HG02973 (cell line): ENCODE measurements at regions not wholly inside any gene's neighbourhood (a gene's known extent, or its start where the extent isn't known, plus 50 kb on each side); places are given as distances from the start of the nearest gene placed in this dataset.
A peak's percentile ranks its signal among the peaks of the same experiment; 100 is the strongest.

Source experiments
- ATAC-seq: cut with Tn5 transposase; IDR thresholded peaks from one replicate; pipeline ENCODE4 v1.9.1; 2021; ENCODE audit warnings: moderate library complexity; ENCODE audit not compliant: unreplicated experiment

DNA sequence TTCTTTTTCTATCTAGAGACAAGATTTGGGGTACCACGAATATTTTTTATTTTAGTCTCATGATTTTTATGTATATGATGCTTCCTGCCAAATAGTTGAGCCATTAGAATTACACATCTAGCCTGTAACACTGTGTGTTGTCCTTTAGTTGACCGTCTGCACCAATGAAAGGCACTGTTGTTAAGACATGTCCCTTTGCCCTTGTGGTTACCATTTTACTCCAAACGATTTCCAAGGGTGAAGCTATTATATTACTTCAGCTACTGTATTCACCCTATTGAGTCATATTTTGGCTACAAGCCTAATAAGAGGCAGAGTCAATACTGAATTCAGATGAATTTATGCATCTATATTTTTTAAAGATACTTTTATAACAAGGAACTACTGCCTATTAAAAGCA is 207.6 kb downstream of the CETN3 start:
- ATAC-seq = no peak

DNA sequence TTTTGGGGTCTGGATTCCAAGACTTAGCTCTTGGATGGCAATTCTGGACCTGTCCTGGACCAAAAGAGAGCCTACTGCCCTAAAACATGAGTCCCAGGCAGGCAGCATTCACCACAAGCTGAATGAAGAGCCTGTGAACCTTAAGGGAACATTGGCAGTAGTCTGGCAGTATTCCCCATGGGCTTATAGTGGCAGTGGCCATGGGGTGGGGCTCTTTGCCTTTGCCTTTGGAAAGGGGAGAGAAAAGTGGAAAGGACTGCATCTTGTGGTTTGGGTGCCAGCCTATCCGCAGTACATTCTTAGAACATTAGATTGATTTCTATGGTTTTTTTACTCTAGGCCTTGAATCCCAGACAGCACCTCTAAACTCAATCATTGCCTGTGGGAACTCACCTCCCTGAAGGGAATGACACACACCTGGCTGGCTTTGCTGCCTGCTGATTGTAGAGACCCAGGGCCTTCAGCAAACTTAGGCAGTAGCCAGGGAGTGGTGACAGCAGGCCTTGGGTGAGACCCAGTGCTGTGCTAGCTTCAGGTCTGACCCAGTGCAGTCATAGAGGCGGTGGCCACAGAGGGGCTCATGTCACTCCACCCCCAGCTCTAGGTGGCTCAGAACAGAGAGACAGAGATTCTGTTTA is 216.3 kb downstream of the CETN3 start:
- ATAC-seq = no peak

DNA sequence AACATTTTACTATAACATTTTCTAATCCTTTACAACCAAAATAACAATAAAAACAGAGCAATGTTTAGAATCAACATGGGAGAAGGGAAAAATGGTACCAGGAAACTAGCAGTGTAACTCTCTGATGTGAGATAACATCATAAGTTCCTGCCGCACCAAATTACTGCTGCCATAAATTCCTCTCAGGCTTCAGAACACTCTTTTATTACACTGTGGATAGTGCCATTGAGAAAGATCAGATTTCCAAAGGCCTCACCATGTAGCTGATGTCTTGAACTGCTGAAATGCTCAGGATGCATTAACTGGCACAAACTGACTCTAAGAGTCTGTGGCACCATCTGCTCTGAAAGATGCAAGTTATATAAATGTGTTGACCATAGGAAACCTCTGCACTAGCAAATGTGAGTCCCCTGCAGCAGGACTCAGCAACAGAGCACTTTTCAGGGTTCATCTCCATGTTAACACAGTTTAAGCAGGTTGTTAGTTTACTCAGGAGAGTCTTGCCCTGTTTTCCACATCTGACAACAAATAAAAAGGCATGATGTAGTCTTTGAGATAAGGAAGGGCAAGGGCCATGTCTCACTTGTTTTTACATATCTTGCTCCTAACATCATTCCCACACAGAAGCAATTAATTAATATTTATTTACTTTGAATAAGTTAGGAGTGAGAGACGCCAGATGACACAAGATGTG is 218.1 kb downstream of the CETN3 start:
- no peak for ATAC-seq

DNA sequence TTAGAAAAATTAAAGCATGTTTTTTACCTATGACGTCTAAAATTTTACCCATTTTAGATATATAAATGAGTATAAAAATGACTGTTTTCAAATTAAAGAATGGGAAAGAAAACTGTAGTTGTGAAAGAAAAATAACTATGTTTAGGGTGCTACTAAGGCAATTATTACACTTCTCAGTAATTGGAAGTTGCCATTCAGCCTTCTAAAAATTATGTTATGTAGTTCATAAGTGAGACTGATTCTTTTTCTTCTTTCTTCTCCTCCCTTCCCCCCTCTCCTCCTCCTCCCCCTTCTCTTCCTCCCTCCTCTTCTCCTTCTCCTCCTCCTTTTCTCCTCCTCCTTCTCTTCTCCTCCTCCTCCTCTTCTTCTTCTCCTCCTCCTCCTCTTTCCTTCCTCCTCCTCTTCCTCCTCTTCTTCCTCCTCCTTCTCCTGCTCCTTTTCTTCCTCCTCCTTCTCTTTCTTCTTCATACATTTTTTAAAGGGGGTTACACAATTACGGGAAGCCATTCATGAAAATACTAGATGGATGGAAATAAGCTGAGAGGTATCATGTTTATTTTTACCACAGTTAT is 223.6 kb downstream of the CETN3 start:
- ATAC-seq = no peak

DNA sequence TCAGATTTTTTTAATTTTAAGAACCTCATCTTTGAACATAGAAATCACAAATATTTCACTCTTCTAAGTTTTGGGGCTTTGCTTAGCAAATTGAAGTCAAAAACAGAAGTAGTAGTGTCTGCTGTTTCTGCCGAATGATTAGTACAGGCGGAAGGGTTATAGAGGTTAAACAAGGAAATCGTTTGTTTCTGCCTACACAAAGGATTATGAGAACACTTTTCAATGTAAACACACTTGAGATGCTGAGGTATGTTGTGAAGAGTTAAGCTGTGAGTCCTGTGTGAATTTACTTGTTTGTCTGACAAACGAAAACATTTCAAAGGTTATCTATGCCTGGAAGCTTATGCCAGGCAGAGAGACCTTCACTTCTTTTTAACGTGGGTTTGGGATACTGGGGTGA is 224.8 kb downstream of the CETN3 start:
- ATAC-seq = no peak

DNA sequence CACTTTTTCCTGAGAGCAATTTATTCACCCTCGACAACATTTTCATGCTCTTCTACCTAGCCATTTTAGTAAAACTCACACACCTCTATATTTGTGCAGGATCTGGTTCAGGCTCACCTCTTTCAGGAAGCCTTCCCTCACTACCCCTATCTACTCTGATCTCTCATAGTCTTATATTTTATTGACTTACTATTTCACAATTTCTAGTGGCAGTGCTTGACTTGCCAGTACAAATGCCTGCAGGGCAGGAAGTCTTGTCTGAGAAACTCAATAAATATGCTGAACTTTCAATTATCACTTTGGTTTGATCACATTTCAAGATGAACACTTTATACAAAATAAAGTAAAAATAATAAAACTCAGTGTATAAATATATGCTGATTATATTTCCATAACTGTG is 226.8 kb downstream of the CETN3 start:
- ATAC-seq = no peak

DNA sequence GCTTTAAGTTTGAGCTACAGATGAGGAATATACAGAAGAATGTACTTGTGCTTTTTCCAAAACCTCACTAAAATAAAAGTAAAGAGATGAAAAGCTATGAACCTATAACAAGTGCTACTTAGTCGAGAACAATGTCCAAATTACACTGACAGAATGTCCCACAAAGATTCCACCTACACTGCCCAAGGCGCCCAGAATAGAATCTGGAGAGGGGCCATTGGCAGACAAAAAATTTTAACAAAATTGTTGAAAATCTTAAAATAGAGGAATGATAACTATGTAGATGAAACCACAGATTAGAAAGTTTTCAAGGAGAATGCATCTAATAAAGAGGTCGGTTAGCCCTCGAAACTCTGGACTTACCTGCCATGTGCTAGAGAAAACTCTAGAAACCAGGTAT is 235.3 kb downstream of the CETN3 start:
- no peak for ATAC-seq

DNA sequence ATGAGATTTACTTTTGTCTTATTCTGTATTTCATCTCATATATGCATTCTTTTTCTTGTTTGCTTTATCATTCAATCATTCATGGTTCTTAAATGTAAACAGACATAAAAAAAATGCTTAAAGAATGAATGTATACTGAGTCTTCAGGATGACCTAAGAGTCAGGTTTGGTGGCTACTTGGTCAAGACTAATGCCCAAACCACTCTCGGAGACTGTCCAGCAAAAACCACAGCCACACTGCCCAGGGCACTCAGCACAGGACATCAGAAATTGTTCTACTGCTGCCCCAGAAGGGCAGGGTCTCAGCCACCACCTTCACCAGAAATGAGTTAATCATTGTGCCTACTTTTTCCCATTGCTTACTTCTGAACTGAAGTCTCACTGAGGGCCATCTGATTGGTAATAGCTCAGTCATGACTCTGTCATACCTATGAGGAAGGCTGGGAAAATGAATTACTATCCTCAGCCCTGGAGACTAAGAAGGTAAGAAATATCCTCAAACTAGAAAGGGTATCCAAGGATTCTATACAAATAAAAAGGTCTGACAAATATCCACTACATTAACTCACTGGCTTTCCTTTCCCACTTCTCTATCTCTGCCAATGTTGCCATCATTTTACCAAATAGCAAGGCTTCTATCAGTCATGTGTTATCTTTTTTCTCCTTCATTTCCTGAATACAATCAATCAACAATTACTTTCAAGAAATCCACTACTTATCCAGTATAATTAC is 236.1 kb downstream of the CETN3 start:
- ATAC-seq = no peak

DNA sequence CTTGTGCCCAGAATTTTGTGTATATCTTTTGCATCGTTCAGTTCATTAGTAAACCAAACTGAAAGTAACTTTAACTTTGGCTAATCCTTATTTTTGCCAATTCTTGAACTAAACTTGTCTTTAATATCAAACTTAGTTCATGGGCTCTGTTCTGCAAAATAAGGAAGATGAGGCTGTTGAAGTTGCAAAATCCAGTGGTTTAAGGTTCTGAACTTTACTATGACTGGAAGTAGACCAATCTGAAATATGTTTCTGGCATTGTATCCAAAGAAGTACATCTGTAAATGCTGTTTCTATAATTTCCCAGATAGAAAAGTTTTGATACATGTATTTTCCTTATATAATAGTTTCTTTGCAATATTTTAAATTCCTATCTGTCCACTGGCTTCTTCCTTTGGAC is 238.1 kb downstream of the CETN3 start:
- no peak for ATAC-seq

DNA sequence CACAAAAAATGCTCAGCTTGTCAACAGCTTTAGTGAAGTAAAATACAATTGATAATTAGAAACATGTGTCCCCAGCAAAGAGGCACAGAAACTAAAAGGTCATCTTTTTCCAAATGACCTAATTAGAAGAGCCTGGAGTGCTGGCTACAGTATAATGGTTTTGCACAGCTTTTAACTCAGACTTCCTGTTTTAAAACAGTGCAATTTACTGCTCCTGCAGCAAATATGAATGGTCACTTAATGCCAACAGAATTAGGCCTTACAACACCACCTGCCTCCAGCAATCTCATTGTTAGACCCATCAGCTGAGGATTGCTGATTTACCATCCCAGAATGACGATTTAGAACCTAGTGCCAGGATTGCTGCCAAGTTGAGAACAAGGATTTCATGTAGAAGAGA is 239.3 kb downstream of the CETN3 start:
- no peak for ATAC-seq

DNA sequence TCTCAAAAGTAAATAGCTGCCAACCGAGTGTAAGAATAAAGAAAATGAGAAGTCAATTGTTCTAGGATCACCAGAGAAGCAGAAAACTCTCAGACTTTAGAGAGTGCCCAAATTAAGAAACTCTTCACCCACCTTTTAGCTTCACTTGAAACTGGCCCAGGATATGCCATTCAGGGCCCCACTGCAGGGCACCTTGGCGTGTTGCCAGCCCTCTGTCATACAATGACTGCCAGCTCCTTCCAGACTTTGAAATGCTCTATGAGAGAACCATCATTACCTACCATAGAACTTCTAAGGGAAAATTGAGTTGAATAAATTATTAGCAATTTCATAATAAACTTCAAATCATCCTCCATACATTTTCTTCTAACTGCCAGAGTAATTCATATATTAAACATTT is 240.5 kb downstream of the CETN3 start:
- ATAC-seq = no peak

DNA sequence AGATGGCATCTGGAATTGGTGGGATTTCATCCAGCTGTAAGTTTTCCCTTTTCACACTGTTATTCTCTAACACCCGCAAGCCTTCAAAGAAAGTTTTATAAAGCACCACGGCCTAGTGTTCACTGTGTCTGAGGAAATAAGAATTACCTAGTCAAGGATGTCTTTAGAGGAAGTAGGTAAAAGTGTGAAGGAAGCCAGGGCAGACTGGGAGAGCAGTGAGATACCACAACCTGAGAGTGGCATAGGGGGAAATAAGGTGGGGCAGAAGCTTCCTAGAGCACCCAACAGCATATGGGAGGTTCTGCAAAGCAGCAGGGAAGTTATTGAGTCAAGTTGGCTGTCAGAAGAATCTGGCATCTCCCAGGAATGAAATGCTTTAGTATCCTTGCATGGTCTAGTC is 241.2 kb downstream of the CETN3 start:
- no peak for ATAC-seq

DNA sequence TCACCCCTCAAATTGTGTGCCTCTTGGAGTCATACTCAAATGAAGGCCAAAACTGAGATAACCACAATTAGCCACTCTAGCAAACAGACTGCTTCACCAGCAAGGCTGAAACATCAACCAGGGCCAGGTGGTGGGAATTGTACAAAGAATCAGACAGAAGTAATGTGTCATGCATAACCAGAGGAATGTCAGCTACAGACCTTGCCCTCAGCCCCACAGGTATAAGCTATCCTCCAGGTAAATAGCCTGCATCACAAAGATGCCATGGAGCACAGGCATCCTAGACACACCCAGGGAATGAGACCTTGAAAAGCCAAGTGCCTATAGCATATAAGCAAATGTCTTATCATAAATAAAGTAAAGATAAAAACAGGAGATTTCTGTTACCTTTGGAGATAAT is 242.7 kb downstream of the CETN3 start:
- ATAC-seq = no peak

DNA sequence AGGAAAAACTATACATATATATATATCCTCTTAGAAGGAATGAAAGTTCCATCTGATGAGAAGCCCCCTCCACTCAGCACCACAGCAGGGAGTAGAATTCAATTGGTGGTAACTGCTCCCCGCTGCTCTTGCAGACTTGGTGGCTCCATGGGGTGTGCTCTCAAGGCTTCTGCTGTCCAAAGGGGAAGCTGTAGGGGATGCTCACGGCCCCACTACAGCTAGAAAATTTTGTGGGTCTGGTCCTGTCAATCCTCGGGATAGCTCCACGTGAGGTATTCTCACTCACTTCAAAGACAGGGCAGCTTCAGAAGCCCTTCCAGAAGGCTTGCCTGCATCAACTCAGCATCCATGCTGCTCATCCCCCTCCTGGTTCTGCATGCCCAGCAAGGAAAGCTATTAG is 247.2 kb downstream of the CETN3 start:
- ATAC-seq = no peak

DNA sequence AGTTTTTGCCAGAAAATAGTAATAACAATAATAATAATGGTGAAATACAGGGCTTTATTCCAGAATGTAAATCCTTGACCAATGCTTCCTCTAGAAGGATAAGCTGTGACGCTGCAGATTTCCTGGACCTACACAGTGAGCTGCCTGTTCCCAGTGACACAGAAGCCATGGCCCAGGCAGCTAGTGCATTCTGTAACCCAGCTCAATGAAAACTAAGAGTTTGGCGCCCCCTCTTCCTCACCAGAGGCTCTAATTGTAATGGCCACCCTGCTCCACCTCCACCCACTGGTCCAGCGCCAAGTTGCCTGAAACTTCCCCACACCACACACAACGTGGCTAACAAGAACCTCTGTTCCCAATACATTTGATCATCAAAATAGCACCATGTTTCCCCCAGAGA is 248.1 kb downstream of the CETN3 start:
- ATAC-seq = peak; percentile 46

DNA sequence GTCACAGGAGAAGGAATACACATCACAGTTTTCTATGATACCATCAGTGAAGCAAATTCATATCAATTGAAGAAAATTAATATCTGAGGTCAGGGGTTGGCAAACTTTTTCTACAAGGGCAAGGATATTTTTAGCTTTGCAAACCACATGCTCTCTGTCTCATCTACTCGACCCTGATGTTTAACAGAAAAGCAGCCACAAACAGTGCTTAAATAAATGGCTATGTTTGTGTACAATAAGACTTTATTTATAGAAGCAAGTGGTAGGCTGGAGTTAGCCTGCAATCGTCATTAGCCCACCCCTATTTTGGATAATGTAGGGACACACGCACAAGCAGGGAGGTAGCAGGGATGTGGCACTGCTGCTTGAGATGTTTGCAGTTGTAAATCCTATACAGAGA is 251.4 kb downstream of the CETN3 start:
- no peak for ATAC-seq

DNA sequence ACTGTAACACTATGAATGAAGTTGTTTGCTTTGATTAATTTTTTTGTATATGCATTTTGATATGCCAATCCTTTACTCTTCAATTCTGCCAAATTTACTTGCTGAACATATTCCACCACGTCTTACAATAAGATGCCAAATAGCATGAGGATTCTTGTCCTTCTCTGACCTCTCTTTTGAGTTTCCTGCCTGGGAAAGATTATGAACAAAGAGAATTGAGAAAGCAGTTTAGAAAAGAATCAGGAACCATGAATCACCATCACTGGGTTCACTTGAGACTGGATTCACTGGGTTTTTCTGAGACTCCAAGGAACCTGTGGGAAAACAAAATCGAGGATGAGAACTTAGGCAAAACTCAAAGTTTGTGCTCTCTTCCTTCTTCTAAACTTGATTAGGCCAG is 256.5 kb downstream of the CETN3 start:
- no peak for ATAC-seq

DNA sequence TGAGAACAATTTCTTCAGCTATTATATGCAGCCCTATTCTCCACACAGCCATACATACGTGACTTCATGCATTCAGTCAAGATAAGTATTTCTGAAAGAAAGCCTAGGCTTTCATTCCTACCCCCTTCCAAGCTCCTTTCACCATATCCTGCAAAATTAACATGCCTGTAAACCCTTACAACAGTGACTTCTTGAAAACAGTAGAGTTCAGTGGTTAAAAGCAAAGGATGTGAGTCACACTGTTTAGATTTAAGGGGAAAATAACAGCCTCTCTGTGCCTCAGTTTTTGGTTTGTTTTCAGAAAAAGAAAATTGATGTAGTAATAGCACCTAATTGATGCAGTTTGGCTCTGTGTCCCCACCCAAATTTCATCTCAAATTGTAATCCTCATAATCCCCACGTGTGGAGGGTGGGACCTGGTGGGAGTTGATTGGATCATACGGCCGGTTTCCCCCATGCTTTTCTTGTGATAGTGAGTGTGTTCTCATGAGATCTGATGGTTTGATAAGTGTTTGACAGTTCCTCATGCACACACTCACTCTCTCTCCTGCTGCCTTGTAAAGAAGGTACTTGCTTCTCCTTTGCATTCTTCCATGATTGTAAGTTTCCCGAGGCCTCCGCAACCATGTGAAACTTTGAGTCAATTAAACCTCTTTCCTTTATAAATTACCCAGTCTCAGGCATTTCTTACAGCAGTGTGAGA is 264.8 kb downstream of the CETN3 start:
- no peak for ATAC-seq

DNA sequence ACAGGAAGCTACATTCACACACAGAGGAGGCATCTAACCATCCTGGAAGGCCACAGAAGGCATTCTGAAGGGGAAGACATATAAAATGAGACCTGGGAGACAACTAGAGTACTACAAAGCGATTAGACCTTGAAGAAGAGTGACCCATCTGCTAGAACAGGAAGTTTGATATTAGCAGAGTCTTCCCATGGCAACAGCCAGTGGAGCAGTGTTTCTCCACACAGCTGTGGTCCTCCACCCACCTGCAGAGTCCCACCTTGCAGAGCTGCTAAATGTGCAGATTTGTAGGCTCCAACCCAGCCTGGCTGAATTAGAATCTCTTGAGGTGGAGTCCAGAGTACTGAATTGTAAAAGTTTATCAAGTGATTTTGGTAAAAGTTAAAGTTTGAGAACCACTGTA is 267.0 kb downstream of the CETN3 start:
- no peak for ATAC-seq

DNA sequence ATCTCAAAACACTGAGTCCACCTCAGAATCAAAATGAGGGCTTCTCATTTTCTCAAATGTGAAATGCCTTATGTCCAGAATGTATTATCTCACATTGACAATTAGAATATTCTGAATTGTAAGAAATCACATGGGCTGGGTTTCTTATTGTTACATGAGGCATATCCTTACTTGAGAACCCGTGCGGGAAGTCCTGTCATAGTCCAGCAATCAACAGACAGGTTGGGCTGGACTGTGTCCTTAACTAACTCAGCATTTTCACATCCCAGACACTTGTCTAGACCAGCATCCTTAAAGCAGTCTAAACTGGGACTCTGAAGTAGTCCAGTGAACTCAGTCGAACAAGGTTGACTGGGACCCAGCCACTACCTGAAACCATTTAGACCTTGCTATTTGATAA is 267.6 kb downstream of the CETN3 start:
- no peak for ATAC-seq

DNA sequence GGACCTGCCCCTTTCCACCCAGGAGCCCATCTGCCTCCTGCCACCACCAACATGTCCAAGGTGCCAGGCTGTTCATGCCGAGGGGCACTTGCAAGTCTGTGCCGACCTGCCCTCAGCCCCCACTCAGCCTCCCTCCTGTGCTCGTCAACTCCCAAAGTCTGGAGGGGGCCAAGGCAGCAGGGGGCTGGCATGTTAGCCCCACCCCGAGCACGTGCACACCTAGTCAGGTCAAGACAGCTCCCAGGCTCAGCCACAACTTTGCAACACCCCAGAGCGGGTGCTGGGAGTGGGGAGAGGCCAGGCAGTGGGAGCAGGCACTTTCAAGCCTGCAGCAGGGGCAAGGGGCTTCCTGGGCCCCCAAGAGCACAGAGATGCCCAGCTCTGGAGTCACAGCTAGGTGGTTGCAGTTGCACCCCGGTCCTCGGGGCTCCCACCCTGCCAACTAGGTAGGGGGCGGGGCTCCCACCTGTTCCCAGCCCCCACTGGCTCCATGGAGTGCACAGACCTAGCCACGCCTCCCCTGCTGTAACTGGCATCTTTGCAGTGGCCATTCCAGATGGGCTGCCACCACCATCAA is 272.5 kb downstream of the CETN3 start:
- no peak for ATAC-seq
